Urinary bladder (tissue), 3 donors: ENCODE measurements at regions not wholly inside any gene's neighbourhood (a gene's known extent, or its start where the extent isn't known, plus 50 kb on each side); places are given as distances from the start of the nearest gene placed in this dataset.

ENCODE experiments used
- DNase-seq: peaks from one replicate; pipeline ENCODE4 v3.0.0-alpha.2; 2015; ENCODE audit errors: extremely low spot score
- H3K27ac ChIP-seq: one replicate; pipeline ENCODE4 v1.5.1; 2013; ENCODE audit warnings: low read depth, mild to moderate bottlenecking, moderate library complexity
- H3K36me3 ChIP-seq: one replicate; pipeline ENCODE4 v1.6.1; 2013; ENCODE audit warnings: mild to moderate bottlenecking, moderate library complexity; ENCODE audit not compliant: insufficient read depth
- H3K4me1 ChIP-seq: one replicate; pipeline ENCODE4 v1.6.1; 2013; ENCODE audit warnings: mild to moderate bottlenecking, moderate library complexity; ENCODE audit not compliant: insufficient read depth
- H3K4me3 ChIP-seq: one replicate; pipeline ENCODE4 v1.5.1; 2013; ENCODE audit warnings: low read depth, low read length
- WGBS: extraction: QIAGEN DNeasy Blood & Tissue Kit; methylation state at CpG from one replicate; pipeline ENCODE4 v1.1.7; 2013; 5-methylcytosine and 5-hydroxymethylcytosine counted together
- donor health status: healthy with polysubstance abuse.
- donor health status: healthy.

DNA sequence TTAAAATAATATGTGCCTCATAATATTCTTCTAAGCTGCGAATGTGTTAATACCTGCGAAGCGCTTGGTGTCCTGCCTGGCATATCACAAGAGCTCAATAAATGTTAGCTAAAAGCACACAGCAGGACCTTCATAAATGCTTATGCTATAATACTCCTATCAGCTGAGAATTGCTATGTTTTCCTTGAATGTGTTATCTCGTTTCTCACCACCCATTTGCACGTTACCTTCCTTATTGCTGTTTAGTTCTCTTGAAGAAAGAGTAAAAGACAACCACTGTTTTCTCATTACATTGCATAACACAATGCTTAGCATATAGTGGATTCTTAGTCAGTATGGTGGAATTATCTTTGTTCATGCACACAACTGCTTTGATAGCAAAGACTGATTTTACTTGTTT is 76.6 kb downstream of the EDN1 start:
- no peak for DNase-seq
- no peak overlapping the region for H3K4me3 ChIP-seq
- 94% methylated on average over 5 of the region's 5 CpGs for WGBS

GRCh38 chr6:12367412-12367811 is 77.3 kb downstream of the EDN1 start:
- Histone ChIP-seq H3K27ac (no peak overlapping the region), H3K36me3 (no peaks in the 10 kb centered on the region), H3K4me3 (no peak overlapping the region), H3K4me1 (no peaks in the 10 kb centered on the region)
- DNase-seq, result no peak
- 100% methylated on average over 1 of the region's 1 CpG for WGBS

More for the DNA sequence above, 76.6 kb downstream of the EDN1 start:
- no peaks in the 10 kb centered on the region for H3K36me3 ChIP-seq
- no peak overlapping the region for H3K27ac ChIP-seq
- no peaks in the 10 kb centered on the region for H3K4me1 ChIP-seq

GRCh38 chr6:12369355-12369754 is 79.2 kb downstream of the EDN1 start:
- no peak overlapping the region for H3K4me3 ChIP-seq
- WGBS, result 95% methylated on average over 1 of the region's 1 CpG
- no peak overlapping the region for H3K27ac ChIP-seq
- H3K36me3 ChIP-seq, result no peaks in the 10 kb centered on the region
- no peaks in the 10 kb centered on the region for H3K4me1 ChIP-seq
- DNase-seq, result no peak

- no peak overlapping the region for H3K4me3 ChIP-seq
- no peaks in the 10 kb centered on the region for H3K4me1 ChIP-seq
- H3K27ac ChIP-seq, result no peak overlapping the region
- no peaks in the 10 kb centered on the region for H3K36me3 ChIP-seq
- DNase-seq, result no peak
- 81% methylated on average over 11 of the region's 11 CpGs for WGBS
Observed at GRCh38 chr6:12369781-12370262, 79.7 kb downstream of the EDN1 start.

DNA sequence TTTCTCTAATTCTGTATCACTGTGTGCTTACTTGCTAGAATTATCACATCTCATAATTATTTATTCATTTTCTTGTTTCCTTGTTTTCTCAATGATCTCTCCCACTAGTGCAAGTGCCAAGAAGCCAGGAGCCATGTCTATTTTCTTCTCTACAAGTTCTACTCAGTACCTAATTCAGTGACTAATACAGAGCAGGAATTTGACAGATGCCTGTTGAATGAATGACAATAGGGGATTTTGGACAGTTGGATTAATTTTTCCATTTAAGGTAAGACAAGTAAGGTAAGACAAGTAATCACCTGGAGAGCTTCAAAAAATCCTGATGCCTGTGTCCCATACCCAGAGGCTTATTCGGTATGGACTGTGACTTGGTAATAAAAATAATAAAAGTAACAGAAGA is 81.0 kb downstream of the EDN1 start:
- no peaks in the 10 kb centered on the region for H3K36me3 ChIP-seq
- DNase-seq, result no peak
- WGBS, result 97% methylated on average over 1 of the region's 1 CpG
- no peaks in the 10 kb centered on the region for H3K4me1 ChIP-seq
- H3K4me3 ChIP-seq, result no peak overlapping the region
- no peak overlapping the region for H3K27ac ChIP-seq

DNA sequence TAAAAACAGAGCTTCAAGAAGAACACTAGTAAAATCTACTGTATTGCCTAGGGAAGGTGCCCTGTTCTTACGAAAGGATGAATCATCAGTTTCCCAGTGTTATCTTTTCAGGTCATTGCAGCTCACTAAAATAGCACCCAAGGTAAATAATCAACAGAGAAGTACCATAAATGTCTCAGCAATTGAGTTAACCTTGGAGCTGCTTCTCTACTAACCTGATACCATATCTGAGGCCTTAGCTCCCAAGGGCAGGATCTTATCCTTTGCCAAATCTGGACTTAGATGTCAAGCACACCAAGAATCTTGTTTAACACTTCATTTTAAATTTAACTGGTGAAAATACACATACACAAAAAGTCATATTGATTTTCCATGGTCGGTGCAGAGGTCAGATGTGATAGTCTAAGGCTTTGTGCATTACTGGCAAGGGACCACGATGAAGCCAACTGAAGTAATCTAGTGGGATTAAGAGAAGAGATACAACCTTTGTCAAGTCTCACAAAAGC is 81.5 kb downstream of the EDN1 start:
- WGBS, result 46% methylated on average over 3 of the region's 3 CpGs
- no peak for DNase-seq
- H3K27ac ChIP-seq, result no peak overlapping the region

GRCh38 chr6:12379181-12379580 is 89.0 kb downstream of the EDN1 start:
- H3K4me3 ChIP-seq, result no peak overlapping the region
- no peaks in the 10 kb centered on the region for H3K4me1 ChIP-seq
- no peak for DNase-seq
- no peaks in the 10 kb centered on the region for H3K36me3 ChIP-seq
- whole genome bisulfite sequencing, result 95% methylated on average over 1 of the region's 1 CpG
- no peak overlapping the region for H3K27ac ChIP-seq

More for the DNA sequence above, 81.5 kb downstream of the EDN1 start:
- no peaks in the 10 kb centered on the region for H3K4me1 ChIP-seq
- H3K4me3 ChIP-seq, result no peak overlapping the region
- H3K36me3 ChIP-seq, result no peaks in the 10 kb centered on the region

- Histone ChIP-seq H3K27ac (no peak overlapping the region), H3K36me3 (no peaks in the 10 kb centered on the region), H3K4me3 (no peak overlapping the region), H3K4me1 (no peaks in the 10 kb centered on the region)
- no peak for DNase-seq
Observed at GRCh38 chr6:12381587-12381986, 91.4 kb downstream of the EDN1 start.

GRCh38 chr6:12383448-12383847 is 93.3 kb downstream of the EDN1 start:
- Histone ChIP-seq H3K4me3 (no peak overlapping the region), H3K27ac (no peak overlapping the region), H3K4me1 (no peaks in the 10 kb centered on the region), H3K36me3 (no peaks in the 10 kb centered on the region)
- no peak for DNase-seq
- WGBS, result 82% methylated on average over 3 of the region's 3 CpGs

- no peaks in the 10 kb centered on the region for H3K4me1 ChIP-seq
- WGBS, result 41% methylated on average over 2 of the region's 2 CpGs
- no peak overlapping the region for H3K4me3 ChIP-seq
- DNase-seq, result no peak
- no peaks in the 10 kb centered on the region for H3K36me3 ChIP-seq
- H3K27ac ChIP-seq, result no peak overlapping the region
Observed at GRCh38 chr6:12384357-12384912, 94.3 kb downstream of the EDN1 start.

- H3K36me3 ChIP-seq, result no peaks in the 10 kb centered on the region
- 43% methylated on average over 3 of the region's 3 CpGs for WGBS
Observed at GRCh38 chr6:12385316-12385715, 95.2 kb downstream of the EDN1 start.

GRCh38 chr6:12386816-12387215 is 96.7 kb downstream of the EDN1 start:
- Histone ChIP-seq H3K27ac (no peak overlapping the region), H3K4me3 (no peak overlapping the region), H3K4me1 (no peaks in the 10 kb centered on the region), H3K36me3 (no peaks in the 10 kb centered on the region)
- DNase-seq, result no peak
- 96% methylated on average over 5 of the region's 5 CpGs for WGBS

More at GRCh38 chr6:12385316-12385715, 95.2 kb downstream of the EDN1 start:
- H3K27ac ChIP-seq, result no peak overlapping the region
- no peak overlapping the region for H3K4me3 ChIP-seq
- no peaks in the 10 kb centered on the region for H3K4me1 ChIP-seq
- no peak for DNase-seq

DNA sequence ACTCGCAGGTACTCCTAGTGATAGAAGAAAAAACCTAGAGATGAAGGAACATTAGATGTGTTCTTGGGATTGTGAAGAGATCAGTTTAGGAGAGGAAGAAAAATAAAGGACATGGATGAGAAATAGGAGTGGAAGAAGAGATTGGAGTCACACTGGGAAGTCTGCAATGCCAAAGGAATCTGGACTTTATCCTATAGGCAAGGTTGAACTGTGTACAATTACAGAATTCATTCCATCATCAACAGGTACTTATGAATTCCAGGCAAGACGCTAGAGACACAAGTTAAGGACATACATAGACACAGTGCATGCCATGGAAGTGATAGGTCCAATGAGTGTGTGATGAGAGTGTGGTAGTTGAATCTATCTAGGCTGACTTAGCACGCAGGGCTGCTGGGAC is 101.3 kb downstream of the EDN1 start:
- WGBS, result 66% methylated on average over 3 of the region's 3 CpGs
- H3K36me3 ChIP-seq, result no peaks in the 10 kb centered on the region
- H3K27ac ChIP-seq, result no peak overlapping the region
- H3K4me1 ChIP-seq, result no peaks in the 10 kb centered on the region
- H3K4me3 ChIP-seq, result no peak overlapping the region
- no peak for DNase-seq

GRCh38 chr6:12392490-12392889 is 102.3 kb downstream of the EDN1 start:
- no peak for DNase-seq
- 48% methylated on average over 6 of the region's 6 CpGs for WGBS
- no peak overlapping the region for H3K4me3 ChIP-seq
- H3K4me1 ChIP-seq, result no peaks in the 10 kb centered on the region
- H3K27ac ChIP-seq, result no peak overlapping the region
- no peaks in the 10 kb centered on the region for H3K36me3 ChIP-seq

DNA sequence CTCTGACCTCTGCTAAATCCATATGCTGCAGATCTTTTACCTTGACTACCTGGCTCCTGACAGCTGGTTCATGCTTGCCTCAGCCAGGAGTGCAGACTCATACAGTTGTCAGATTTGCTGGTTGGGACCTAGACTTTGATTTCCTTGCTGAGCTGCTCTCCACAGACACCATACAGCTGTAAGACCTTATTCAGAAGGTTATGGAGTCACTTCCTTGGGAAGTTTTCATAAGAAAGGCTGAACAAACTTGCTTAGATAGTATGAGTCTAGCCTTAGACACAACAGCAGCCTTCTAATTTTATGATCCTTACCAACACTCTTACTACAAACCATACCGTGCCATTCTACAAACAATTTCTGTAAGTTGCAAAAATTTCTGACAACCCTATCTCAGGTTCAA is 102.9 kb downstream of the EDN1 start:
- Histone ChIP-seq H3K27ac (no peak overlapping the region), H3K4me1 (no peaks in the 10 kb centered on the region), H3K4me3 (no peak overlapping the region), H3K36me3 (no peaks in the 10 kb centered on the region)
- DNase-seq, result no peak
- 91% methylated on average over 1 of the region's 1 CpG for WGBS
